ENCODE measurements at regions not wholly inside any gene's neighbourhood (a gene's known extent, or its start where the extent isn't known, plus 50 kb on each side); places are given as distances from the start of the nearest gene placed in this dataset.

- intact Hi-C loops (cut with DNase I), result no loop called here
- Histone ChIP-seq H3K4me1 (no peaks in the 10 kb centered on the region), H3K27ac (no peak overlapping the region), H3K4me3 (no peak overlapping the region), H3K9me3 (peaks cover 0 to 5% (median 0%) of the 10 kb centered on the region in 12 donors), H3K36me3 (no peaks in the 10 kb centered on the region), H3K27me3 (peaks cover 0 to 9% (median 4%) of the 10 kb centered on the region in 9 donors)
- 80 to 87% (median 84%) methylated on average over 10 of the region's 10 CpGs for WGBS, 4 donors
- no peak for DNase-seq
- no peak for ATAC-seq
- no peak for TF ChIP-seq POLR2A (IDR thresholded peaks at IDR 0.05)
- TF ChIP-seq CTCF (IDR thresholded peaks at IDR 0.05), result no peak
Measured at GRCh38 chr6:169881398-169881797, 130.0 kb downstream of the ERMARD start.

DNA sequence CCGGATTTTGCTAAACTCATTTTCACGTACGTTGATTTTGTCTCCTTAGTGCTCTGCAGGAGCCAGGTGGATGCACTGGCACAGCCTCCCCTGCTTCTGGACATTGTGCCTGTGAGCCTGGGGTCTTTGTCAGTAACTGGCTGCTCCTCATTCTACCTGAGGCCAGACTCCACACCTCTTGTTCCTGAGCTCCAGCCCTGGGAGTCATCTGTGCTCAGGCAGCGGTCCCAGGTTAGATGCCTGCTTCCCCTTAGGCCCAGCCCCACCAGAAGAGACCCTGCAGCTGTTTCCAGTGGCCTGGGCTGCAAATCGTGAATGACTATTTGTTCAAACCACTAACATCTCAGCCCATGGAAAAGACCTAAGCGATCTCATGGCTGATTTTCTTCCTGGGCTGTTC is 129.1 kb downstream of the ERMARD start:
- ATAC-seq (no peak), DNase-seq (no peak)

GRCh38 chr6:169869301-169869700 is 117.9 kb downstream of the ERMARD start:
- TF ChIP-seq POLR2A (IDR thresholded peaks at IDR 0.05) (no peak), CTCF (IDR thresholded peaks at IDR 0.05) (no peak)
- peak in 1 of 5 donors; percentile 8 for DNase-seq
- no peaks in the 10 kb centered on the region for H3K27me3 ChIP-seq
- H3K4me3 ChIP-seq, result no peak overlapping the region
- H3K9me3 ChIP-seq, result peaks cover 0 to 3% (median 0%) of the 10 kb centered on the region in 12 donors
- no peak overlapping the region for H3K27ac ChIP-seq
- WGBS, 4 donors, result 93 to 95% (median 94%) methylated on average over 6 to 11 of the region's 11 CpGs
- no peak for ATAC-seq
- intact Hi-C loops (cut with DNase I), result no loop called here
- H3K36me3 ChIP-seq, result no peaks in the 10 kb centered on the region
- peaks cover 0 to 3% (median 0%) of the 10 kb centered on the region in 12 donors for H3K4me1 ChIP-seq

More for the DNA sequence above, 129.1 kb downstream of the ERMARD start:
- peaks cover 0 to 13% (median 0%) of the 10 kb centered on the region in 12 donors for H3K9me3 ChIP-seq
- H3K27ac ChIP-seq, result no peak overlapping the region
- intact Hi-C loops (cut with DNase I), result no loop called here
- H3K4me1 ChIP-seq, result no peaks in the 10 kb centered on the region
- H3K36me3 ChIP-seq, result no peaks in the 10 kb centered on the region
- WGBS, 4 donors, result 90 to 98% (median 94%) methylated on average over 4 to 6 of the region's 6 CpGs
- no peak for TF ChIP-seq POLR2A (IDR thresholded peaks at IDR 0.05)
- TF ChIP-seq CTCF (IDR thresholded peaks at IDR 0.05), result no peak
- peaks cover 0 to 9% (median 4%) of the 10 kb centered on the region in 9 donors for H3K27me3 ChIP-seq
- H3K4me3 ChIP-seq, result no peak overlapping the region

DNA sequence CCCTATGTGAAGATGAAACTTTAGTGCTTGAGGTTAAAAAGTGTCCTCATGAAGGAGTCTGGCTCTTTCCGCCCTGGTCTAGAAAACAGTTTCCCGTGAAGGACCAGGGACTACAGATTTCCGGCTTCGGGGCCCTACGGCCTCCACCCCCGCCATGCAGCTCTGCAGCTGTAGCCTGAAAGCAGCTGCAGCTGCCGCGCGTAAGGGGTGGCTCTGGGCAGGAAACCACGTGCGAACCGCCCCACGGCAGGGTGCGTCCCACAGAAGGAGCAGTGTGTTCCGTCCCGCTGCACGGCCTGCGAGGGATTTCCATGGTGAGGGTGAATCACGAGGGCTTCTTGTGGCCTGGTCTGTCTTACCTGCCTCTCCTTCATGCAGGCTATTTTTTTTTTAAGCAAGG is 117.0 kb downstream of the ERMARD start:
- 57 to 68% (median 59%) methylated on average over 12 to 19 of the region's 19 CpGs for WGBS, 4 donors
- peak; percentile 28 to 79 (median 62) for DNase-seq
- peak; percentile 38 to 89 (median 63) for ATAC-seq
- Histone ChIP-seq H3K4me1 (peaks cover 0 to 3% (median 0%) of the 10 kb centered on the region in 12 donors), H3K9me3 (peaks cover 0 to 3% (median 0%) of the 10 kb centered on the region in 12 donors), H3K27me3 (no peaks in the 10 kb centered on the region), H3K27ac (no peak overlapping the region), H3K4me3 (no peak overlapping the region), H3K36me3 (no peaks in the 10 kb centered on the region)
- TF ChIP-seq CTCF (IDR thresholded peaks at IDR 0.05), result no peak
- TF ChIP-seq POLR2A (IDR thresholded peaks at IDR 0.05), result no peak
- intact Hi-C loops (cut with DNase I), result no loop called here
